ENCODE measurements at regions not wholly inside any gene's neighbourhood (a gene's known extent, or its start where the extent isn't known, plus 50 kb on each side); places are given as distances from the start of the nearest gene placed in this dataset.

GRCh38 chr5:121698690-121699089 is 153.0 kb upstream of the FTMT start (continued):
- TF ChIP-seq RFX5 (IDR thresholded peaks at IDR 0.05; ENCODE audit: low read length): no peak
- no peak for TF ChIP-seq RCOR1 (IDR thresholded peaks at IDR 0.05; ENCODE audit: low read length)
- no peak for TF ChIP-seq MAX (IDR thresholded peaks at IDR 0.05; ENCODE audit: low read depth)
- no peak for TF ChIP-seq ELF1 (IDR thresholded peaks at IDR 0.05)
- no peak for TF ChIP-seq USF2 (IDR thresholded peaks at IDR 0.05; ENCODE audit: borderline replicate concordance, low read depth, low read length)
- TF ChIP-seq FOXM1 (IDR thresholded peaks at IDR 0.05; ENCODE audit: low read depth): no peak
- no peak for TF ChIP-seq POLR2AphosphoS5 (IDR thresholded peaks at IDR 0.05; ENCODE audit: low read depth, low read length)
- no peak for TF ChIP-seq GATA2 (CRISPR knock-in tag; IDR thresholded peaks at IDR 0.05)
- TF ChIP-seq CHD2 (IDR thresholded peaks at IDR 0.05; ENCODE audit: low read length, partially characterized antibody): no peak

DNA sequence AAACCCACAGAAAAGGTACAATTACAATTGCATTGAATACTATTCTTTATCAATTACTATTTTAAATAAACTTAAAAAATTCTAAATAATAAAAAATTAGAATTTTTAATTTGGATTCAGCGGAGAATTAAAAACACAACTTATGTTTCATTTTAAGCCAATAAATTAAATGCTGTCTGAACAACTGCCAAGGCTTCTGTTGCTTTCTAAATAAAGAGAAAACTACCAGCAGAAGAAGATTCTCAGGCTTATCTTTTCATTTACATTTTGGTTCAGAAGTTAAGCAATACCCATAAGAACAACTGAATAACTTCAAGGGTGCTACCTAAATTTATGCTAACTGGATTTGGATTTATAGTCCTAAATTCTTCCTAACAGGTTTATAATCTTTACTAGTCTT is 150.0 kb upstream of the FTMT start:
- no peaks in the 10 kb centered on the region for H3K9me3 ChIP-seq
- DNase-seq: no peak
- no peaks in the 10 kb centered on the region for H4K20me1 ChIP-seq (ENCODE audit: insufficient read depth)
- H3K36me3 ChIP-seq (replicated peaks in 1 of 2; ENCODE audit: control insufficient read depth in 1 of 2, insufficient read depth in 2 of 2, low read length in 1 of 2): no peaks in the 10 kb centered on the region
- H3K4me2 ChIP-seq: no peak overlapping the region
- H3K9ac ChIP-seq: no peak overlapping the region
- no peaks in the 10 kb centered on the region for H3F3A ChIP-seq (replicated peaks; ENCODE audit: insufficient read depth)
- no peak overlapping the region for H3K27ac ChIP-seq (ENCODE audit: low read depth in 2 of 2, low read length in 1 of 2)
- H2AFZ ChIP-seq (ENCODE audit: low read depth): no peak overlapping the region
- no peaks in the 10 kb centered on the region for H3K4me1 ChIP-seq (ENCODE audit: control insufficient read depth in 1 of 2, insufficient read depth in 2 of 2, low read depth in 1 of 2, low read length in 1 of 2)
- 94% methylated on average over 1 of the region's 1 CpG for WGBS (ENCODE audit: low lambda C conversion rate)
- no peaks in the 10 kb centered on the region for H3K9me2 ChIP-seq
- H3K4me3 ChIP-seq (ENCODE audit: low read depth in 2 of 2, low read length in 1 of 2): no peak overlapping the region
- TF ChIP-seq USF2 (IDR thresholded peaks at IDR 0.05; ENCODE audit: borderline replicate concordance, low read depth, low read length) (no peak), MAX (IDR thresholded peaks at IDR 0.05; ENCODE audit: low read depth) (no peak), REST (IDR thresholded peaks at IDR 0.05; ENCODE audit: low read depth, low read length) (no peak), TEAD4 (IDR thresholded peaks at IDR 0.05; ENCODE audit: borderline replicate concordance, insufficient read depth) (no peak), FOSL2 (IDR thresholded peaks at IDR 0.05; ENCODE audit: borderline replicate concordance, low read depth) (no peak), POLR2AphosphoS5 (IDR thresholded peaks at IDR 0.05; ENCODE audit: low read depth, low read length) (no peak), RXRA (IDR thresholded peaks at IDR 0.05; ENCODE audit: borderline replicate concordance, low read depth) (no peak), YY1 (IDR thresholded peaks at IDR 0.05; ENCODE audit: low read depth) (no peak), CHD2 (IDR thresholded peaks at IDR 0.05; ENCODE audit: low read length, partially characterized antibody) (no peak), RAD21 (IDR thresholded peaks at IDR 0.05; ENCODE audit: low read length) (no peak), USF1 (IDR thresholded peaks at IDR 0.05; ENCODE audit: borderline replicate concordance, low read depth) (no peak), FOXJ3 (CRISPR knock-in tag; IDR thresholded peaks at IDR 0.05) (no peak)
- TF ChIP-seq, protein P1, sequence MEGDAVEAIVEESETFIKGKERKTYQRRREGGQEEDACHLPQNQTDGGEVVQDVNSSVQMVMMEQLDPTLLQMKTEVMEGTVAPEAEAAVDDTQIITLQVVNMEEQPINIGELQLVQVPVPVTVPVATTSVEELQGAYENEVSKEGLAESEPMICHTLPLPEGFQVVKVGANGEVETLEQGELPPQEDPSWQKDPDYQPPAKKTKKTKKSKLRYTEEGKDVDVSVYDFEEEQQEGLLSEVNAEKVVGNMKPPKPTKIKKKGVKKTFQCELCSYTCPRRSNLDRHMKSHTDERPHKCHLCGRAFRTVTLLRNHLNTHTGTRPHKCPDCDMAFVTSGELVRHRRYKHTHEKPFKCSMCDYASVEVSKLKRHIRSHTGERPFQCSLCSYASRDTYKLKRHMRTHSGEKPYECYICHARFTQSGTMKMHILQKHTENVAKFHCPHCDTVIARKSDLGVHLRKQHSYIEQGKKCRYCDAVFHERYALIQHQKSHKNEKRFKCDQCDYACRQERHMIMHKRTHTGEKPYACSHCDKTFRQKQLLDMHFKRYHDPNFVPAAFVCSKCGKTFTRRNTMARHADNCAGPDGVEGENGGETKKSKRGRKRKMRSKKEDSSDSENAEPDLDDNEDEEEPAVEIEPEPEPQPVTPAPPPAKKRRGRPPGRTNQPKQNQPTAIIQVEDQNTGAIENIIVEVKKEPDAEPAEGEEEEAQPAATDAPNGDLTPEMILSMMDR (IDR thresholded peaks at IDR 0.05): no peak
- TF ChIP-seq, protein P2, sequence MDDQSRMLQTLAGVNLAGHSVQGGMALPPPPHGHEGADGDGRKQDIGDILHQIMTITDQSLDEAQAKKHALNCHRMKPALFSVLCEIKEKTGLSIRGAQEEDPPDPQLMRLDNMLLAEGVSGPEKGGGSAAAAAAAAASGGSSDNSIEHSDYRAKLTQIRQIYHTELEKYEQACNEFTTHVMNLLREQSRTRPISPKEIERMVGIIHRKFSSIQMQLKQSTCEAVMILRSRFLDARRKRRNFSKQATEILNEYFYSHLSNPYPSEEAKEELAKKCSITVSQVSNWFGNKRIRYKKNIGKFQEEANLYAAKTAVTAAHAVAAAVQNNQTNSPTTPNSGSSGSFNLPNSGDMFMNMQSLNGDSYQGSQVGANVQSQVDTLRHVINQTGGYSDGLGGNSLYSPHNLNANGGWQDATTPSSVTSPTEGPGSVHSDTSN (IDR thresholded peaks at IDR 0.05): no peak
- H3K27me3 ChIP-seq (ENCODE audit: insufficient read depth): no peaks in the 10 kb centered on the region
- POLR2A ChIA-PET: no interaction called here
- H3K79me2 ChIP-seq (ENCODE audit: insufficient read depth): no peaks in the 10 kb centered on the region
- CTCF ChIA-PET: no interaction called here

All from SK-N-SH (cell line).